ENCODE measurements at regions not wholly inside any gene's neighbourhood (a gene's known extent, or its start where the extent isn't known, plus 50 kb on each side); places are given as distances from the start of the nearest gene placed in this dataset.

- H3K4me3 ChIP-seq (ENCODE audit: low read depth, low read length): no peak overlapping the region
- no peak for TF ChIP-seq CTCF (IDR thresholded peaks at IDR 0.05; ENCODE audit: low read depth, low read length)
These were observed 124.7 kb upstream of the THBS1 start for GRCh38 chr15:39456159-39456558.

- TF ChIP-seq CTCF (IDR thresholded peaks at IDR 0.05; ENCODE audit: low read depth, low read length): no peak
- H3K4me3 ChIP-seq (ENCODE audit: low read depth, low read length): no peak overlapping the region
These were observed 124.1 kb upstream of the THBS1 start for GRCh38 chr15:39456582-39457330.

- H3K4me3 ChIP-seq (ENCODE audit: low read depth, low read length): no peak overlapping the region
- TF ChIP-seq CTCF (IDR thresholded peaks at IDR 0.05; ENCODE audit: low read depth, low read length): no peak
These were observed 122.7 kb upstream of the THBS1 start for GRCh38 chr15:39458131-39458530.

- H3K4me3 ChIP-seq (ENCODE audit: low read depth, low read length): no peak overlapping the region
- no peak for TF ChIP-seq CTCF (IDR thresholded peaks at IDR 0.05; ENCODE audit: low read depth, low read length)
These were observed 121.3 kb upstream of the THBS1 start for GRCh38 chr15:39459548-39459947.

- H3K4me3 ChIP-seq (ENCODE audit: low read depth, low read length): no peak overlapping the region
- TF ChIP-seq CTCF (IDR thresholded peaks at IDR 0.05; ENCODE audit: low read depth, low read length): no peak
These were observed 120.1 kb upstream of the THBS1 start for GRCh38 chr15:39460748-39461147.

- no peak for TF ChIP-seq CTCF (IDR thresholded peaks at IDR 0.05; ENCODE audit: low read depth, low read length)
- H3K4me3 ChIP-seq (ENCODE audit: low read depth, low read length): no peak overlapping the region
These were observed 119.2 kb upstream of the THBS1 start for GRCh38 chr15:39461536-39462130.

- no peak for TF ChIP-seq CTCF (IDR thresholded peaks at IDR 0.05; ENCODE audit: low read depth, low read length)
- H3K4me3 ChIP-seq (ENCODE audit: low read depth, low read length): no peak overlapping the region
These were observed 118.2 kb upstream of the THBS1 start for GRCh38 chr15:39462691-39463090.

All from WI38 (cell line).